Bronchial epithelial cell (primary cell): ENCODE measurements at regions not wholly inside any gene's neighbourhood (a gene's known extent, or its start where the extent isn't known, plus 50 kb on each side); places are given as distances from the start of the nearest gene placed in this dataset.

Source experiments
- DNase-seq: peaks from one replicate; pipeline ENCODE4 v3.0.0-alpha.2; 2010; ENCODE audit warnings: low read depth
- FAIRE-seq: peaks from 2 replicates; lab custom pipeline; 2011; peaks lifted over from hg19 to GRCh38; lab: Jason Lieb, UNC
- H3K27me3 ChIP-seq: 2 replicates; pipeline ENCODE4 v1.5.1; 2011; ENCODE audit warnings: low read length; ENCODE audit not compliant: control insufficient read depth, insufficient read depth
- H3K36me3 ChIP-seq: 2 replicates; pipeline ENCODE4 v1.5.1; 2011; ENCODE audit warnings: low read length; ENCODE audit not compliant: control insufficient read depth, insufficient read depth
- H3K4me3 ChIP-seq: 2 replicates; pipeline ENCODE4 v1.5.1; 2011; ENCODE audit warnings: mild to moderate bottlenecking, low read depth, low read length, control low read depth
- CTCF ChIP-seq: IDR thresholded peaks from 2 replicates; pipeline ENCODE4 v1.5.1; 2011; ENCODE audit warnings: mild to moderate bottlenecking, moderate library complexity, low read length, control low read depth, inconsistent platforms; ENCODE audit not compliant: insufficient read depth, severe bottlenecking

GRCh38 chr10:3419719-3420495 lies 247.3 kb upstream of the PITRM1 start:
- no peaks in the 10 kb centered on the region for H3K36me3 ChIP-seq
- no peak for FAIRE-seq
- DNase-seq: no peak
- no peak overlapping the region for H3K4me3 ChIP-seq
- H3K27me3 ChIP-seq: no peaks in the 10 kb centered on the region
- no peak for TF ChIP-seq CTCF

GRCh38 chr10:3418926-3419325 lies 246.3 kb upstream of the PITRM1 start:
- H3K36me3 ChIP-seq: no peaks in the 10 kb centered on the region
- TF ChIP-seq CTCF: no peak
- DNase-seq (no peak), FAIRE-seq (no peak)
- no peaks in the 10 kb centered on the region for H3K27me3 ChIP-seq
- no peak overlapping the region for H3K4me3 ChIP-seq

GRCh38 chr10:3418041-3418754 lies 245.6 kb upstream of the PITRM1 start:
- no peak for DNase-seq
- no peak overlapping the region for H3K4me3 ChIP-seq

GRCh38 chr10:3417096-3417495 lies 244.5 kb upstream of the PITRM1 start:
- Histone ChIP-seq H3K27me3 (no peaks in the 10 kb centered on the region), H3K36me3 (no peaks in the 10 kb centered on the region), H3K4me3 (no peak overlapping the region)
- DNase-seq: no peak
- TF ChIP-seq CTCF: no peak
- no peak for FAIRE-seq

More at GRCh38 chr10:3418041-3418754, 245.6 kb upstream of the PITRM1 start:
- no peak for TF ChIP-seq CTCF
- Histone ChIP-seq H3K27me3 (no peaks in the 10 kb centered on the region), H3K36me3 (no peaks in the 10 kb centered on the region)
- FAIRE-seq: no peak

- Histone ChIP-seq H3K36me3 (no peaks in the 10 kb centered on the region), H3K4me3 (no peak overlapping the region), H3K27me3 (no peaks in the 10 kb centered on the region)
- TF ChIP-seq CTCF: no peak
- DNase-seq: no peak
- no peak for FAIRE-seq
Observed at GRCh38 chr10:3415878-3416605, 243.5 kb upstream of the PITRM1 start.
